Osteocyte (in vitro differentiated cells): ENCODE measurements at regions not wholly inside any gene's neighbourhood (a gene's known extent, or its start where the extent isn't known, plus 50 kb on each side); places are given as distances from the start of the nearest gene placed in this dataset.

ENCODE experiments used
- DNase-seq: peaks from one replicate; pipeline ENCODE4 v3.0.0; 2021; ENCODE audit warnings: mixed read lengths; ENCODE audit not compliant: unreplicated experiment; ENCODE audit errors: extremely low spot score
- H3K27ac Mint-ChIP-seq: one replicate; pipeline ENCODE4 v1.8.0; 2021; ENCODE audit warnings: mild to moderate bottlenecking, mixed read lengths; ENCODE audit not compliant: unreplicated experiment
- H3K27me3 Mint-ChIP-seq: one replicate; pipeline ENCODE4 v1.8.0; 2021; ENCODE audit warnings: mixed read lengths; ENCODE audit not compliant: unreplicated experiment
- H3K36me3 Mint-ChIP-seq: one replicate; pipeline ENCODE4 v1.8.0; 2021; ENCODE audit warnings: mixed read lengths; ENCODE audit not compliant: unreplicated experiment
- H3K4me1 Mint-ChIP-seq: one replicate; pipeline ENCODE4 v1.8.0; 2021; ENCODE audit warnings: mixed read lengths; ENCODE audit not compliant: unreplicated experiment
- H3K4me3 Mint-ChIP-seq: one replicate; pipeline ENCODE4 v1.8.0; 2021; ENCODE audit warnings: mild to moderate bottlenecking, moderate library complexity, mixed read lengths; ENCODE audit not compliant: unreplicated experiment
- H3K9me3 Mint-ChIP-seq: one replicate; pipeline ENCODE4 v1.8.0; 2021; ENCODE audit warnings: mixed read lengths; ENCODE audit not compliant: unreplicated experiment
- TF ChIP-seq, protein P1 (sequence below): fragments of 200-600 bp; sonication (generic); IDR thresholded peaks from 2 replicates; pipeline ENCODE4 v1.5.0; 2021; ENCODE audit warnings: antibody characterized with exemption, mild to moderate bottlenecking, moderate library complexity

DNA sequence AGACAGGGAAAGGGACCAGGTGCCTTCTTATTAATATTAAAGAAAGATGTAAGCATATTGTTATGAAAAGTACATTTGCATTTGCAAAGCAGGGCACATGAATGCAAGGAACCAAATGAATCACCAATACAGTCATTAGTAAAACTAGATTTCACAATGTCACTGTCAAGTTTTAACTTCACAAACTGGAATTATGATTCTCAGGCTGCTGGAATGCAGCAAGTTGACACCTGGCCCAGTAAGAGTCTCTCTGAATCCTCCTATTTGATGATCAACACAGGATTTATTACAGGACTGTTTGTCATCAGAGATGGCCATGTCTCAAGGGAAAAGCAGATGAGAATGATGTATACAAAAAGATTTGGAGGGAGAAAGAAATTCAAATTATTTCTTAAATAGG, 72.9 kb upstream of the STK39 start:
- peaks cover 24% of the 10 kb centered on the region for H3K4me1 Mint-ChIP-seq
- H3K9me3 Mint-ChIP-seq, result no peaks in the 10 kb centered on the region
- no peaks in the 10 kb centered on the region for H3K36me3 Mint-ChIP-seq
- H3K27ac Mint-ChIP-seq, result no peak overlapping the region
- DNase-seq, result no peak
- TF ChIP-seq, protein P1, sequence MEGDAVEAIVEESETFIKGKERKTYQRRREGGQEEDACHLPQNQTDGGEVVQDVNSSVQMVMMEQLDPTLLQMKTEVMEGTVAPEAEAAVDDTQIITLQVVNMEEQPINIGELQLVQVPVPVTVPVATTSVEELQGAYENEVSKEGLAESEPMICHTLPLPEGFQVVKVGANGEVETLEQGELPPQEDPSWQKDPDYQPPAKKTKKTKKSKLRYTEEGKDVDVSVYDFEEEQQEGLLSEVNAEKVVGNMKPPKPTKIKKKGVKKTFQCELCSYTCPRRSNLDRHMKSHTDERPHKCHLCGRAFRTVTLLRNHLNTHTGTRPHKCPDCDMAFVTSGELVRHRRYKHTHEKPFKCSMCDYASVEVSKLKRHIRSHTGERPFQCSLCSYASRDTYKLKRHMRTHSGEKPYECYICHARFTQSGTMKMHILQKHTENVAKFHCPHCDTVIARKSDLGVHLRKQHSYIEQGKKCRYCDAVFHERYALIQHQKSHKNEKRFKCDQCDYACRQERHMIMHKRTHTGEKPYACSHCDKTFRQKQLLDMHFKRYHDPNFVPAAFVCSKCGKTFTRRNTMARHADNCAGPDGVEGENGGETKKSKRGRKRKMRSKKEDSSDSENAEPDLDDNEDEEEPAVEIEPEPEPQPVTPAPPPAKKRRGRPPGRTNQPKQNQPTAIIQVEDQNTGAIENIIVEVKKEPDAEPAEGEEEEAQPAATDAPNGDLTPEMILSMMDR, result no peak
- H3K27me3 Mint-ChIP-seq, result peaks cover 4% of the 10 kb centered on the region
- H3K4me3 Mint-ChIP-seq, result no peak overlapping the region

DNA sequence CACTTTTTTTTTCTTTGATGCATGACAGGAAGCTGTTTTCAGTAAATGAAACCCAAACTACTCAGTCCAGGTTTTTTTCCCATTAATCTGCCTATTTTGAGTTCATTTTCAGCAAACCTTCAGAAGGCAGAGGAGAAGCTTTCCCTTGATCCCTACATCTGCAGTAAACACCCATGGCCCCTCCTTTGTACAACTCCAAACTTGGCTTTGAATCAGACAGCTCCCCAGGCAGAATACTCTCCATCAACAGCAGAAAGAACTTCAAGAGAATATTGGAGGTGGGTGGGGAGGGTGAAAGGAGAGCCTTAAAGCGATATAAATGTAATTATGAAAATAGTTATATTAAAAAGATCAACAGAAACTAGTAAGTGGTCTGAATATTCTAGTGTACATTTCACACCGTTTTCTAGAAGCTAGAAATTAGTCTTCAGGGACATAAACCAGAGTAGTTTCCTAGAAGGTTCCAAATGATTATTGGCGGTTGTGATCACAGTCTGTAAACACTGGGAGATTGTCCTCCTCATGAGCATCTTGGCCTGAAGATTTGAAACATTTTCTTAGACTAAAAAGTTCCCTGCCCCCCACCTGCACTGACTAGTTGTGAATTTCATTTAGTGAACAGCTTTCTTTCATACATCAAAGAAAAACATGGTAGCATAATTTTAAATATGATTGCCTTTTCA, 75.1 kb upstream of the STK39 start:
- TF ChIP-seq, protein P1, result no peak
- H3K4me3 Mint-ChIP-seq, result no peak overlapping the region
- peaks cover 6% of the 10 kb centered on the region for H3K4me1 Mint-ChIP-seq

DNA sequence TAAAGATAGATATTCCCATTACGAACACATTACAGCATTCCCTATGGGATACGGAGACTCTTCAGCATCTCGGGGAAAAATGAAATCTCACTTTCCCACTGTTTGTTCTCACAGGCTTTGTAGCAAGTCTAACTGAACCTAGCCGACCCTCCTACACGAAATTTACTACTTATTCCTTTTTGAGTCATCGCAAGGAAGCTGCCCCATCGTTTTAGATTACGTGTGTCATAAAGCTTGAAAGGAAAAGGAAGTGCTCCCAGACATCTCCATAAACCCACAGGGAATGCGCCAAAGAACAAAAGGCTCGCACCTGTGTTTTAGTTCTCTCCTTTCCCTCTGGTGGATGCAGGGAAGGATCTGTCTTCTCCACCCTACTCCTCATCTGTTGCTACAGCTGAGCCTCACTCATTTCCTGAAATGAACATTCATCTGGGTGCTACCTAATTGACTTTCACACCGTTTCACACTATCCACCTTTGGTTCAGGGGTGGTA, 76.2 kb upstream of the STK39 start:
- Mint-ChIP-seq H3K27me3 (peaks cover 6% of the 10 kb centered on the region), H3K9me3 (peaks cover 7% of the 10 kb centered on the region), H3K36me3 (no peaks in the 10 kb centered on the region), H3K4me3 (no peak overlapping the region), H3K27ac (no peak overlapping the region), H3K4me1 (peaks cover 6% of the 10 kb centered on the region)
- TF ChIP-seq, protein P1, result no peak
- DNase-seq, result no peak

More for the DNA sequence above, 75.1 kb upstream of the STK39 start:
- Mint-ChIP-seq H3K9me3 (peaks cover 7% of the 10 kb centered on the region), H3K36me3 (no peaks in the 10 kb centered on the region), H3K27ac (no peak overlapping the region), H3K27me3 (peaks cover 6% of the 10 kb centered on the region)
- DNase-seq, result no peak

DNA sequence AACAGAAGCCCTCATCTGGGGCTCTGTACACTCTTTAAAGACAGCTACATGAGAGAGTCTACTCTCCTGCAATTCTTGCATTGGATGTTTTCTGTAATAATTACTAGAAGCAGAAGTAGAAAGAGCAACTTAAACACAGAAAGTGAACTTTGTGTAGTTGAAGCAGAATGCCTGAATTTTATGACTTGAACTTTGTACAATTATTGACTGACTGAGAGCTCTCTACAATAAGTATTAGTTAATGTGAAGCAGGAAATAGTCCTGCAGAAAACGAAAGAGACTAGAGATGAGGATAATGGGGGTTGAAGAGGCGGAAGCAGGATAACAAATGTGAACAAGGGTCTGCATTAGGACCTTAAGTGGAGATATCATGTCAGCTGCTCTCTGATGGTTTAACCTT, 79.2 kb upstream of the STK39 start:
- Mint-ChIP-seq H3K36me3 (peaks cover 6% of the 10 kb centered on the region), H3K4me1 (peaks cover 2% of the 10 kb centered on the region), H3K27ac (no peak overlapping the region), H3K4me3 (no peak overlapping the region), H3K9me3 (peaks cover 27% of the 10 kb centered on the region), H3K27me3 (peaks cover 6% of the 10 kb centered on the region)
- TF ChIP-seq, protein P1, result no peak
- no peak for DNase-seq

DNA sequence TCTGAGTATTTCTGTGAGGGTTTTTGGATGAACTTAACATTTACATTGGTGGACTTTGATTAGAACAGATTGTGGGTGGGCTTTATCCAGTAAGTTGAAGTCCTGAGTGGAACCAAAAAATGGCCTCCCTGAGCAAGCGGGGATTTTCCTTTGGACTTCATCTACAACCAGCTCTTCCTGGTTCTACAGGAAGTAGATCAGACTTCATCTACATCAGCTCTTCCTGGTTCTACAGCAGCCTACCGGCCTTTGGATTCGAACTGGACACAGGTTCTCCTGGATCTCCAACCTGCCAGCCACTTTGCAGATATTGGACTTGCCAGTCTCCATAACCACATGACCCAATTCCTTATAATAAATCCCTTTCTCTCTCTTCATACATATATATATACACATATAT, 79.9 kb upstream of the STK39 start:
- DNase-seq, result no peak
- peaks cover under 1% of the 10 kb centered on the region for H3K4me1 Mint-ChIP-seq
- peaks cover 6% of the 10 kb centered on the region for H3K27me3 Mint-ChIP-seq
- peaks cover 27% of the 10 kb centered on the region for H3K9me3 Mint-ChIP-seq
- TF ChIP-seq, protein P1, result no peak
- H3K4me3 Mint-ChIP-seq, result no peak overlapping the region
- H3K27ac Mint-ChIP-seq, result no peak overlapping the region
- peaks cover 6% of the 10 kb centered on the region for H3K36me3 Mint-ChIP-seq
